IMR-90 (cell line): ENCODE measurements at regions not wholly inside any gene's neighbourhood (a gene's known extent, or its start where the extent isn't known, plus 50 kb on each side); places are given as distances from the start of the nearest gene placed in this dataset.

Experiments
- CHD1 ChIP-seq: IDR thresholded peaks from 2 replicates; pipeline ENCODE4 v1.6.1; 2012; ENCODE audit warnings: low read depth, low read length, improper control_type of control experiment
- MAFK ChIP-seq: IDR thresholded peaks from 2 replicates; pipeline ENCODE4 v1.6.1; 2012; ENCODE audit warnings: low read depth, low read length, improper control_type of control experiment
- MAZ ChIP-seq: IDR thresholded peaks from 2 replicates; pipeline ENCODE4 v1.6.1; 2012; ENCODE audit warnings: low read depth, mild to moderate bottlenecking, low read length, improper control_type of control experiment, moderate library complexity, borderline replicate concordance
- MXI1 ChIP-seq: IDR thresholded peaks from 2 replicates; pipeline ENCODE4 v1.6.1; 2012; ENCODE audit warnings: low read depth, mild to moderate bottlenecking, low read length, moderate library complexity, borderline replicate concordance
- NFE2L2 ChIP-seq: fragments of 150-350 bp; IDR thresholded peaks from 2 replicates; pipeline ENCODE4 v1.6.1; 2016; ENCODE audit warnings: low read depth, mild to moderate bottlenecking, low read length
- POLR2A ChIP-seq: IDR thresholded peaks from 2 replicates; pipeline ENCODE4 v1.6.1; 2012; ENCODE audit warnings: mild to moderate bottlenecking, low read depth, low read length
- RAD21 ChIP-seq: IDR thresholded peaks from 2 replicates; pipeline ENCODE4 v1.6.1; 2012; ENCODE audit warnings: low read length, improper control_type of control experiment
- RCOR1 ChIP-seq: IDR thresholded peaks from 2 replicates; pipeline ENCODE4 v1.6.1; 2012; ENCODE audit warnings: mild to moderate bottlenecking, low read length, improper control_type of control experiment; ENCODE audit not compliant: insufficient replicate concordance
- RFX5 ChIP-seq: IDR thresholded peaks from 2 replicates; pipeline ENCODE4 v1.8.0; 2012; ENCODE audit warnings: low read depth, mild to moderate bottlenecking, low read length, moderate library complexity
- SMC3 ChIP-seq: fragments of 150-350 bp; IDR thresholded peaks from 2 replicates; pipeline ENCODE4 v1.6.1; 2016; ENCODE audit warnings: low read depth, mild to moderate bottlenecking, antibody characterized with exemption, low read length, moderate library complexity
- TF ChIP-seq, protein P1 (sequence below): conservative IDR thresholded peaks from 2 replicates; pipeline ENCODE4 v1.5.1; 2012; ENCODE audit warnings: mild to moderate bottlenecking, low read depth, low read length, improper control_type of control experiment
- TF ChIP-seq, protein P2 (sequence below): fragments of 150-350 bp; IDR thresholded peaks from 2 replicates; pipeline ENCODE4 v1.6.1; 2017; ENCODE audit warnings: mild to moderate bottlenecking, antibody characterized with exemption, low read length, low read depth

DNA sequence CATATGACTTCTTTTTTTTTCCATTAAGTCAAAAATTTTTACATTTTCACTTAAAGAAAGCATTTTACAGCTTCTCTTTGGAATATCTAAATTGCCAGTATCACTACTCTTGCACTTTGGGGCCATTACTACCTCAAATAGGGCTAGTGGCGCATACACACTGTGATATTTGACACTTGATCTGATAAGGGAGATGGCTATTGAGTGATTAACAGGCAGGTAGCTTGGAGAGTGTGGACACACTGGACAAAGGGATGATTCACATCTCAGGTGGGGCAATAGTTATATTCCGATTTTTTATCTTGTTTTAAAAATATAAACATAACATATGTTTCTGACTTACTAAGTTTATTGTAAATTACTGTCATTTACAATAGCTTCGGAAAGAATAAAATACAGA is 2219.9 kb downstream of the LRRC4C start:
- TF ChIP-seq, protein P1, sequence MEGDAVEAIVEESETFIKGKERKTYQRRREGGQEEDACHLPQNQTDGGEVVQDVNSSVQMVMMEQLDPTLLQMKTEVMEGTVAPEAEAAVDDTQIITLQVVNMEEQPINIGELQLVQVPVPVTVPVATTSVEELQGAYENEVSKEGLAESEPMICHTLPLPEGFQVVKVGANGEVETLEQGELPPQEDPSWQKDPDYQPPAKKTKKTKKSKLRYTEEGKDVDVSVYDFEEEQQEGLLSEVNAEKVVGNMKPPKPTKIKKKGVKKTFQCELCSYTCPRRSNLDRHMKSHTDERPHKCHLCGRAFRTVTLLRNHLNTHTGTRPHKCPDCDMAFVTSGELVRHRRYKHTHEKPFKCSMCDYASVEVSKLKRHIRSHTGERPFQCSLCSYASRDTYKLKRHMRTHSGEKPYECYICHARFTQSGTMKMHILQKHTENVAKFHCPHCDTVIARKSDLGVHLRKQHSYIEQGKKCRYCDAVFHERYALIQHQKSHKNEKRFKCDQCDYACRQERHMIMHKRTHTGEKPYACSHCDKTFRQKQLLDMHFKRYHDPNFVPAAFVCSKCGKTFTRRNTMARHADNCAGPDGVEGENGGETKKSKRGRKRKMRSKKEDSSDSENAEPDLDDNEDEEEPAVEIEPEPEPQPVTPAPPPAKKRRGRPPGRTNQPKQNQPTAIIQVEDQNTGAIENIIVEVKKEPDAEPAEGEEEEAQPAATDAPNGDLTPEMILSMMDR, result no peak
- TF ChIP-seq RCOR1 (no peak), RFX5 (no peak), MAZ (no peak), POLR2A (no peak), RAD21 (no peak), SMC3 (no peak), MXI1 (no peak), CHD1 (no peak), NFE2L2 (no peak), MAFK (no peak)
- TF ChIP-seq, protein P2, sequence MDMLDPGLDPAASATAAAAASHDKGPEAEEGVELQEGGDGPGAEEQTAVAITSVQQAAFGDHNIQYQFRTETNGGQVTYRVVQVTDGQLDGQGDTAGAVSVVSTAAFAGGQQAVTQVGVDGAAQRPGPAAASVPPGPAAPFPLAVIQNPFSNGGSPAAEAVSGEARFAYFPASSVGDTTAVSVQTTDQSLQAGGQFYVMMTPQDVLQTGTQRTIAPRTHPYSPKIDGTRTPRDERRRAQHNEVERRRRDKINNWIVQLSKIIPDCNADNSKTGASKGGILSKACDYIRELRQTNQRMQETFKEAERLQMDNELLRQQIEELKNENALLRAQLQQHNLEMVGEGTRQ, result no peak
